ENCODE measurements at regions not wholly inside any gene's neighbourhood (a gene's known extent, or its start where the extent isn't known, plus 50 kb on each side); places are given as distances from the start of the nearest gene placed in this dataset.
"Not testable (repeated sequence)": the region's sequence is repeated elsewhere in the genome, so short reads cannot be mapped to it uniquely, and the experiment has no call there.

DNA sequence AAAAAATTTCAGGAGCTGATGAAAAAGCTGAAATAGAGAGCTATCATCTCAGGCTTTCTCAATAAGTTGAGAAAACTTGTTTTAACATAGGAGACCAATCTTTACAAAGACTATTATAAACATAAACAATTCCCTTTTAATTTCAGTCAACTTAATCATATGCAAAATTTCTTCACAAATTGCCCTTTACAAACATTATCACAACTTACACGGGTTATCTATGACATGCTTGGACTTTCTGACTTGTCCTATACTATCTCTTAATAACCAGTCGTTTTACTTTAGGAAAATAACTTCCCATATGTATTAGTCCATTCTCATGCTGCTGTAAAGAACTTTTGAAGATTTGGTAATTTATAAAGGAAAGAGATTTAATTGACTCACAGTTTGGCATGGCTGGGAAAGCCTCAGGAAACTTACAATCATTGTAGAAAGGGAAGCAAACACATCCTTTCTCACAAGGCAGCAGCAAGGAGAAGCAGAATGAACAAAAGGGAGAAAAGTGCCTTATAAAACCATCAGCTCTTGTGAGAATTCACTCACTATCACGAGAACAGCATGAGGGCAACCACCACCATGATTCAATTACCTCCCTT lies 1583.7 kb upstream of the CELF4 start (continued):
- TF ChIP-seq ZNF462 (CRISPR knock-in tag; IDR thresholded peaks at IDR 0.05) (no peak), EZH2 (IDR thresholded peaks at IDR 0.05; ENCODE audit: low read depth, unreplicated experiment) (no peak), ZNF331 (CRISPR knock-in tag; IDR thresholded peaks at IDR 0.05; ENCODE audit: low read depth) (no peak), STAT1 (IDR thresholded peaks at IDR 0.05; ENCODE audit: unreplicated experiment) (no peak)

GRCh38 chr18:39134255-39134654 lies 1568.7 kb upstream of the CELF4 start:
- H3K27ac ChIP-seq (ENCODE audit: low read depth), result no peak overlapping the region
- peaks cover 10% of the 10 kb centered on the region for H3K4me1 ChIP-seq (ENCODE audit: insufficient read depth)
- no peak overlapping the region for H3K4me3 Mint-ChIP-seq
- H3K27ac Mint-ChIP-seq, result no peak overlapping the region
- no peaks in the 10 kb centered on the region for H3K27me3 ChIP-seq (ENCODE audit: insufficient read depth)
- no peaks in the 10 kb centered on the region for H3K9me2 ChIP-seq (ENCODE audit: insufficient read depth)
- no peaks in the 10 kb centered on the region for H4K20me1 ChIP-seq (replicated peaks; ENCODE audit: insufficient read depth)
- DNase-seq (ENCODE audit: low spot score) (peak; percentile 15), ATAC-seq (no peak)
- no peaks in the 10 kb centered on the region for H3K79me2 ChIP-seq (replicated peaks; ENCODE audit: insufficient read depth)
- no peak overlapping the region for H2AFZ ChIP-seq
- no peaks in the 10 kb centered on the region for H3F3A ChIP-seq (replicated peaks; ENCODE audit: low read depth)
- H3K4me1 Mint-ChIP-seq, result peaks cover 9% of the 10 kb centered on the region; the same call in 2 of the 3 replicates
- peaks cover 3% of the 10 kb centered on the region; the same call in 1 of the 3 replicates for H3K9me3 Mint-ChIP-seq
- TF ChIP-seq CREB1 (CRISPR knock-in tag; IDR thresholded peaks at IDR 0.05; ENCODE audit: low read depth), result no peak
- no peak for TF ChIP-seq EZH2phosphoT487 (IDR thresholded peaks at IDR 0.05; ENCODE audit: unreplicated experiment)
- TF ChIP-seq STAT1 (IDR thresholded peaks at IDR 0.05; ENCODE audit: unreplicated experiment), result no peak
- TF ChIP-seq JUNB (IDR thresholded peaks at IDR 0.05; ENCODE audit: unreplicated experiment), result no peak
- TF ChIP-seq POLR2AphosphoS5 (IDR thresholded peaks at IDR 0.05; ENCODE audit: low read depth), result no peak
- peak; percentile 61; the same call in 1 of the 2 replicates for TF ChIP-seq NANOG (IDR thresholded peaks at IDR 0.05; ENCODE audit: borderline replicate concordance)
- no peak for TF ChIP-seq ZNF331 (CRISPR knock-in tag; IDR thresholded peaks at IDR 0.05; ENCODE audit: low read depth)
- TF ChIP-seq CTCF (conservative IDR thresholded peaks at IDR 0.05; ENCODE audit: low read depth in 2 of 2), result no peak
- H3K4me3 ChIP-seq, result no peak overlapping the region
- no peaks in the 10 kb centered on the region for H3K36me3 ChIP-seq (ENCODE audit: insufficient read depth)
- 0 out of 2 replicates have a peak overlapping the region, but pooled peaks have one; percentile 22 for H3K4me2 ChIP-seq
- peaks cover under 1% of the 10 kb centered on the region; the same call in 1 of the 3 replicates for H3K36me3 Mint-ChIP-seq (ENCODE audit: low read depth)
- H3K27me3 Mint-ChIP-seq (ENCODE audit: insufficient read depth, low read depth, poor library complexity), result peaks cover under 1% of the 10 kb centered on the region

DNA sequence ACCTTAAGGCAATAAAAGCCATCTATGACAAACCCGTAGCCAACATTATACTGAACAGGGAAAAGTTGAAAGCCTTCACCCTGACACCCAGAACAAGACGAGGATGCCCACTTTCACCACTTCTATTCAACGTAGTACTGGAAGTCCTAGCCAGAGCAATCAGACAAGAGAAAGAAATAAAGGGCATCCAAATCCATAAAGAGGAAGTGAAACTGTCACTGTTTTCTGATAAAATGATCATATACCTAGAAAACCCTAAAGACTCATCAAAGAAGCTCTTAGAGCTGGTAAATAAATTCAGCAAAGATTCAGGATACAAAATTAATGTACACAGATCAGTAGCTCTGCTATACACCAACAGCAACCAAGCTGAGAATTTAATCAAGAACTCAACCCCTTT lies 1561.9 kb upstream of the CELF4 start:
- H3K9me3 Mint-ChIP-seq, result peaks cover 25% of the 10 kb centered on the region; the same call in 2 of the 3 replicates

More for the DNA sequence above, 1561.9 kb upstream of the CELF4 start:
- H3K4me1 ChIP-seq (ENCODE audit: insufficient read depth); H3K36me3 Mint-ChIP-seq (ENCODE audit: low read depth); H3K9me2 ChIP-seq (ENCODE audit: insufficient read depth); H3K27ac ChIP-seq (ENCODE audit: low read depth); H2AFZ ChIP-seq; H3K4me3 ChIP-seq; H3F3A ChIP-seq (replicated peaks; ENCODE audit: low read depth); H3K79me2 ChIP-seq (replicated peaks; ENCODE audit: insufficient read depth); H3K4me1 Mint-ChIP-seq; H3K27ac Mint-ChIP-seq; H3K4me3 Mint-ChIP-seq; ATAC-seq; H3K27me3 ChIP-seq (ENCODE audit: insufficient read depth); H3K27me3 Mint-ChIP-seq (ENCODE audit: insufficient read depth, low read depth, poor library complexity); H3K4me2 ChIP-seq; DNase-seq (ENCODE audit: low spot score); H4K20me1 ChIP-seq (replicated peaks; ENCODE audit: insufficient read depth); H3K36me3 ChIP-seq (ENCODE audit: insufficient read depth): not testable (repeated sequence)

Data from GM23338 (cell line).